ENCODE measurements at regions not wholly inside any gene's neighbourhood (a gene's known extent, or its start where the extent isn't known, plus 50 kb on each side); places are given as distances from the start of the nearest gene placed in this dataset.

GRCh38 chr2:81706856-81707255, 1402.3 kb upstream of the LRRTM1 start:
- H3K4me2 ChIP-seq, result no peak overlapping the region
- DNase-seq (ENCODE audit: low read depth in 1 of 2, low spot score in 1 of 2) (no peak), FAIRE-seq (no peak), ATAC-seq (no peak)
- POLR2A ChIA-PET, result no interaction called here
- no peak overlapping the region for H3K27ac ChIP-seq
- H3K9me3 ChIP-seq, result peaks cover 16% of the 10 kb centered on the region; the same call in 2 of the 3 replicates
- no peak overlapping the region for H3K4me3 ChIP-seq
- no peak for TF ChIP-seq MAX (IDR thresholded peaks at IDR 0.05)
- no peak for TF ChIP-seq HMGXB4 (CRISPR knock-in tag; IDR thresholded peaks at IDR 0.05; ENCODE audit: borderline replicate concordance)
- TF ChIP-seq ZSCAN20 (CRISPR knock-in tag; IDR thresholded peaks at IDR 0.05), result no peak
- no peak for TF ChIP-seq EHMT2 (IDR thresholded peaks at IDR 0.05; ENCODE audit: low read depth)
- TF ChIP-seq FOSL2 (IDR thresholded peaks at IDR 0.05), result no peak
- no peak for TF ChIP-seq FOSL2 (CRISPR knock-in tag; IDR thresholded peaks at IDR 0.05)
- TF ChIP-seq KDM5A (IDR thresholded peaks at IDR 0.05), result no peak
- TF ChIP-seq EHF (CRISPR knock-in tag; IDR thresholded peaks at IDR 0.05), result no peak
- no peak for TF ChIP-seq POLR2AphosphoS2 (conservative IDR thresholded peaks at IDR 0.05; ENCODE audit: low read length)
- no peak for TF ChIP-seq USF2 (IDR thresholded peaks at IDR 0.05)
- H3K4me1 ChIP-seq, result no peaks in the 10 kb centered on the region
- 2% methylated on average over 2 of the region's 2 CpGs for WGBS (ENCODE audit: missing lambda C conversion rate)
- CTCF ChIA-PET, result interaction anchor here (1.1 kb wide), 1 partner anchor 11 kb away, joined by 4 read pairs; no protein-coding TSS in a partner anchor

- no peak overlapping the region for H3K4me2 ChIP-seq
- H3K4me3 ChIP-seq, result no peak overlapping the region
- ChIA-PET CTCF (no interaction called here), POLR2A (no interaction called here)
- H3K4me1 ChIP-seq, result no peaks in the 10 kb centered on the region
- TF ChIP-seq FOSL2 (IDR thresholded peaks at IDR 0.05) (no peak), FOSL2 (CRISPR knock-in tag; IDR thresholded peaks at IDR 0.05) (no peak), HOXB13 (CRISPR knock-in tag; IDR thresholded peaks at IDR 0.05; ENCODE audit: low read depth) (no peak), MAX (IDR thresholded peaks at IDR 0.05) (no peak), BCL3 (IDR thresholded peaks at IDR 0.05) (no peak), USF2 (IDR thresholded peaks at IDR 0.05) (no peak), NR3C1 (IDR thresholded peaks at IDR 0.05) (no peak), SMC3 (IDR thresholded peaks at IDR 0.05) (no peak)
- no peak overlapping the region for H3K27ac ChIP-seq
- FAIRE-seq, result no peak
- peaks cover 14% of the 10 kb centered on the region; the same call in 2 of the 3 replicates for H3K9me3 ChIP-seq
- WGBS (ENCODE audit: missing lambda C conversion rate), result 0% methylated on average over 2 of the region's 2 CpGs
- no peak for DNase-seq (ENCODE audit: low read depth in 1 of 2, low spot score in 1 of 2)
- no peak for ATAC-seq
These were observed 1399.3 kb upstream of the LRRTM1 start for GRCh38 chr2:81703831-81704230.

- Histone ChIP-seq H3K4me2 (no peak overlapping the region), H3K4me3 (no peak overlapping the region), H3K27ac (no peak overlapping the region), H3K4me1 (no peaks in the 10 kb centered on the region), H3K9me3 (0 out of 3 replicates have a peak, but pooled peaks cover 3% of the 10 kb centered on the region)
- under 1% methylated on average over 3 of the region's 3 CpGs for WGBS (ENCODE audit: missing lambda C conversion rate)
- no peak for ATAC-seq
- ChIA-PET POLR2A (no interaction called here), CTCF (no interaction called here)
- DNase-seq (ENCODE audit: low read depth in 1 of 2, low spot score in 1 of 2), result no peak
- FAIRE-seq, result no peak
- TF ChIP-seq TFCP2L1 (CRISPR knock-in tag; IDR thresholded peaks at IDR 0.05), result no peak
- no peak for TF ChIP-seq MAFK (IDR thresholded peaks at IDR 0.05; ENCODE audit: partially characterized antibody)
- TF ChIP-seq GATA3 (IDR thresholded peaks at IDR 0.05; ENCODE audit: borderline replicate concordance), result no peak
- no peak for TF ChIP-seq HMGXB4 (CRISPR knock-in tag; IDR thresholded peaks at IDR 0.05; ENCODE audit: borderline replicate concordance)
- no peak for TF ChIP-seq RCOR1 (IDR thresholded peaks at IDR 0.05; ENCODE audit: low read depth, low read length)
- TF ChIP-seq BHLHE40 (IDR thresholded peaks at IDR 0.05; ENCODE audit: low read depth, low read length), result no peak
- TF ChIP-seq CBX8 (IDR thresholded peaks at IDR 0.05), result no peak
- TF ChIP-seq ESRRA (IDR thresholded peaks at IDR 0.05; ENCODE audit: borderline replicate concordance, low read length), result no peak
- TF ChIP-seq EHMT2 (IDR thresholded peaks at IDR 0.05; ENCODE audit: low read depth), result no peak
- TF ChIP-seq ZNF302 (CRISPR knock-in tag; IDR thresholded peaks at IDR 0.05), result no peak
- no peak for TF ChIP-seq CBX2 (IDR thresholded peaks at IDR 0.05; ENCODE audit: borderline replicate concordance, low read depth)
- no peak for TF ChIP-seq NR3C1 (IDR thresholded peaks at IDR 0.05)
- no peak for TF ChIP-seq NFE2L2 (conservative IDR thresholded peaks at IDR 0.05; ENCODE audit: low read length)
- TF ChIP-seq PBX3 (IDR thresholded peaks at IDR 0.05), result no peak
These were observed 1388.0 kb upstream of the LRRTM1 start for GRCh38 chr2:81692566-81692965.
